ENCODE measurements at regions not wholly inside any gene's neighbourhood (a gene's known extent, or its start where the extent isn't known, plus 50 kb on each side); places are given as distances from the start of the nearest gene placed in this dataset.

DNA sequence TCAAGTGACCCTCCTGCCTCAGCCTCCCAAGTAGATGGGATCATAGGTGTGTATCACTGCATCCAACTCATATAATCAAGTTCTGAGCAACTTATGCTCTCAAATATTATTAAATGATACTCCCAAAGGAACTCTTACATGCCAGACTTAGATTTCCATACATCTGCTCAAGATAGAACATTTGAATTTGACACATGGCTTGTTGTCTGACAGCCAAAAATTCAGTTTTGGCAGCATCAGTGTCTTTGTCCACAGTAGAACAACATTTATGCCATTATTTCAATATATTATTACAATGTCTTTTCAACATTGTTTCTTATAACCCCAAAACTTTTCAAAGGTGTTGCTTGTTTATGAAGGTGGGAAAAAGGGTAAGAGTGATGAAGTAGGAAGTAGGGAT is 116.2 kb downstream of the SUCNR1 start:
- TF ChIP-seq, protein P1, sequence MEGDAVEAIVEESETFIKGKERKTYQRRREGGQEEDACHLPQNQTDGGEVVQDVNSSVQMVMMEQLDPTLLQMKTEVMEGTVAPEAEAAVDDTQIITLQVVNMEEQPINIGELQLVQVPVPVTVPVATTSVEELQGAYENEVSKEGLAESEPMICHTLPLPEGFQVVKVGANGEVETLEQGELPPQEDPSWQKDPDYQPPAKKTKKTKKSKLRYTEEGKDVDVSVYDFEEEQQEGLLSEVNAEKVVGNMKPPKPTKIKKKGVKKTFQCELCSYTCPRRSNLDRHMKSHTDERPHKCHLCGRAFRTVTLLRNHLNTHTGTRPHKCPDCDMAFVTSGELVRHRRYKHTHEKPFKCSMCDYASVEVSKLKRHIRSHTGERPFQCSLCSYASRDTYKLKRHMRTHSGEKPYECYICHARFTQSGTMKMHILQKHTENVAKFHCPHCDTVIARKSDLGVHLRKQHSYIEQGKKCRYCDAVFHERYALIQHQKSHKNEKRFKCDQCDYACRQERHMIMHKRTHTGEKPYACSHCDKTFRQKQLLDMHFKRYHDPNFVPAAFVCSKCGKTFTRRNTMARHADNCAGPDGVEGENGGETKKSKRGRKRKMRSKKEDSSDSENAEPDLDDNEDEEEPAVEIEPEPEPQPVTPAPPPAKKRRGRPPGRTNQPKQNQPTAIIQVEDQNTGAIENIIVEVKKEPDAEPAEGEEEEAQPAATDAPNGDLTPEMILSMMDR (IDR thresholded peaks at IDR 0.05; ENCODE audit: low read depth, low read length), result no peak
- no peak for DNase-seq (ENCODE audit: low read depth, low spot score)
- in situ Hi-C loops (cut with HindIII; ENCODE audit: low sequenced_read_pairs), result no loop called here
- no peak overlapping the region for H3K4me3 ChIP-seq (ENCODE audit: low read depth, low read length)

DNA sequence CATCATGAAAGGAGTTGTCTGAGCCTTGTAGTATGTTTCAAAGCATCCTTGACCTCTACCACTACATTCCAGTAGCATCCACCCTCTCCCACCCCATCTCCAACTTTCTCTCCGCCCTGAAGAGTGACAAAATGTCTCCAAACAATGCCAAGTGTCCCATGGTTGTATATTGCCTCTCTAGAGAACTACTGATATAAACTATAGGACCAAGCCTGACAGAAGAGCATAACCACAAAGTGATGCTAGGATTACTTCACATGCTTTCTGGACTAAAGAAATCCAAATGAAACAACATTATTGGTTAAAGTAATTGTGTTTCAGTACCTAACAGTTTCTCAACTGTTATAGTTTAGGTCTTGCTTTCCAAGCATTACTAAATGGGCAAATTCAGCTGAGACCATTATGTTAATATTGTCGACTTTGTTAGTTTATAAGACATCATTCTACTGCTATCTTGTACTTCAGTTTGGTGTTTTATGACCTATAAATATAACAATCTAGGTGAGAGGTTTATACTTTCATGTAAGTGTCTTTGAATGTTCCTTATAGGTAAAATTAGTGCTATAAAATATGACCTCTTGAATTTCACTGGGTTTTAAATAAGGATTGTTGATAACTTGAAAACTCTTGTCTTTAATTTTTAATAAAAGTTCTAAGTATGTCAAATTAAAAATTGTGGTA is 117.4 kb downstream of the SUCNR1 start:
- no peak overlapping the region for H3K4me3 ChIP-seq (ENCODE audit: low read depth, low read length)
- in situ Hi-C loops (cut with HindIII; ENCODE audit: low sequenced_read_pairs), result no loop called here
- no peak for DNase-seq (ENCODE audit: low read depth, low spot score)
- TF ChIP-seq, protein P1 (IDR thresholded peaks at IDR 0.05; ENCODE audit: low read depth, low read length), result no peak

DNA sequence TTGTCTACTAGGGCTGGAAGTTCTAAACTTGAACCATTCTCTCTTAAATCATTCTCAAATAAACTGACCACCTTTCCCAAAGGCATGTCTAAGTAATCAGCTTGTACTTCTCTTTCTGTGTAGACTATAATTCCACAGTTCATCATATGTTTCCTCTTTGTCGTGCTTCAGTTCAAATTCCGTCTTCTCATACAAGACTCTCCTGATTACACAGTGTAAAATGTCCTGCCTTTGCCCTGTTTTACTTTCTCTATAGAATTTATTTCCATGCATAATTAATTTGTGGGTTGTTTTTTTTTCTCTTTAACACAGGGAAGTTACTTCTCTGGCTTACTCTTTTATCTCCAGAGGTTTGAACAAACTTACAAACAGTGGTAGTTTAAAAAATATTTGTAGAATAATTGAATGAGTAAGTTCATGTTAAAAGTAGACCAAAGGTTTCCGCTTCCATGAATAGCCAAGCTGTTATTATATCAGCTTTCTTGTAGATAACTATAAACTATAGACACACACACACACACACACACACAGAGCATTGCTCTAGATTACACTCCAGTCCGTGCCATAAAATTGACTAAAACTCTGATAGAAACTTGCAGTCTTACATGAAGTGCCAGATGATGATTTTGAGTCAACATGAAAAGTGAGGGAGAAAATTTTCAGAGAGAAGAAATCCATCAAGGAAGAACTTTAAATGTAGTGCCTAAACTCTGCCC is 119.0 kb downstream of the SUCNR1 start:
- no peak for DNase-seq (ENCODE audit: low read depth, low spot score)
- TF ChIP-seq, protein P1 (IDR thresholded peaks at IDR 0.05; ENCODE audit: low read depth, low read length), result no peak
- in situ Hi-C loops (cut with HindIII; ENCODE audit: low sequenced_read_pairs), result no loop called here
- H3K4me3 ChIP-seq (ENCODE audit: low read depth, low read length), result no peak overlapping the region

DNA sequence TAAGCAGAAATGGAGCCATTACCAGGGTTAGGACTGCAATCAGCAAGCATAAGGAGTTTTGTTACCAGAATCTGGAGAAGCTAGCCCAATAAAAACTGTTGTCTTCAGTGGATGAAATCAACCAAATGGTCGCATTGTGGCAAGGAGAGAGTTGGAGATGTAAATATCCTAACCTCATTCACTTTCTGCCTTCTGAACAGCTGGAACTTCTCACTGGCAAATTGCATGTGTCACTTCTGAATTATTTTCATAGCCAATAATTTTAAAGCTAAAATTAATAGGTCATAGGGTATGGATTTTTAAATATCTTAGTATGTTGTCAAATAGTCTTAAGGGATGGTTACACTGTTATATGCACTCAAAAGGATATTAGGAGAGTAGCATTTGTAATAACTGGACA is 121.6 kb downstream of the SUCNR1 start:
- DNase-seq (ENCODE audit: low read depth, low spot score), result no peak
- in situ Hi-C loops (cut with HindIII; ENCODE audit: low sequenced_read_pairs), result no loop called here
- no peak overlapping the region for H3K4me3 ChIP-seq (ENCODE audit: low read depth, low read length)
- TF ChIP-seq, protein P1 (IDR thresholded peaks at IDR 0.05; ENCODE audit: low read depth, low read length), result no peak

DNA sequence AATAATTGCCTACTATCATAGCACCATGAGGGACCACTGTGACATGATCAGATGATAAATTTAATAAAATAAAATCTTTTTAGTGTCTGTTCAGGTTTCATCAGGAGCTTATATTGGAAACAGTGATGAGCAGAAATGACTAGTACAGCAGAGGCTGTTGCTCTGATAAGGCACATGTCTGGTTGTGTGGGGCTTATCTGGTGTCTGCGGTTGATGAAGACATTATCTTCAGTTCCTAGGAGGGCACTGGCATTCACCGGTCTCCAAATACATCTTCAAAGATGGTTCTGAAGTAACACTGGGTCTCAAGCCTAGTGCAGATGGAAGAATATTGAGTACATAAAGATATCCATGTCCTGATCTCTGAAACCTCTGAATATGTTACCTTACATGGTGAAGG is 125.3 kb downstream of the SUCNR1 start:
- TF ChIP-seq, protein P1 (IDR thresholded peaks at IDR 0.05; ENCODE audit: low read depth, low read length), result no peak
- in situ Hi-C loops (cut with HindIII; ENCODE audit: low sequenced_read_pairs), result no loop called here
- H3K4me3 ChIP-seq (ENCODE audit: low read depth, low read length), result no peak overlapping the region
- no peak for DNase-seq (ENCODE audit: low read depth, low spot score)

DNA sequence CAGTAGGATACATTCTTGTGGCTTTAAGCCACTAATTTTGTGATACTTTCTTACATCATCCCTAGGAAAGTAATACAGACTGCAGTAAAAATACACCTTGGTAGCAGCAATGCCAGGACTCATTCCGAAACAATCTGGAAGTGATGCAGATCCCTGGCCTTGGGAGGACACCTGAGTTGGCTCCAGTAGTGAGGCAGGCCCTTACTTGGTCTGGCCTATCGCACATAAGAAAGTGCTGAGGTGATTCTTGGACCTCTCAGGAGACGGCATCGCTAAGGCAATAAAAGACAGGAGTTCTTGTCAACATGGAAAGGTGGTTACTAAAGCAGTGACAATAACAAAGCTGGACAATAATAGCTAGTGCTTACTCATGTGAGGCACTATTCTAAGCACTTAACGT is 126.5 kb downstream of the SUCNR1 start:
- in situ Hi-C loops (cut with HindIII; ENCODE audit: low sequenced_read_pairs), result no loop called here
- no peak overlapping the region for H3K4me3 ChIP-seq (ENCODE audit: low read depth, low read length)
- DNase-seq (ENCODE audit: low read depth, low spot score), result no peak
- TF ChIP-seq, protein P1 (IDR thresholded peaks at IDR 0.05; ENCODE audit: low read depth, low read length), result no peak

All from astrocyte of the spinal cord (primary cell).